ENCODE measurements at regions not wholly inside any gene's neighbourhood (a gene's known extent, or its start where the extent isn't known, plus 50 kb on each side); places are given as distances from the start of the nearest gene placed in this dataset.

GRCh38 chr15:62932436-62932835 lies 110.1 kb upstream of the TPM1 start:
- Histone ChIP-seq H3K27ac (ENCODE audit: low read depth, low read length) (no peak overlapping the region), H3K27me3 (ENCODE audit: control insufficient read depth, insufficient read depth, low read length) (no peaks in the 10 kb centered on the region), H3K9me3 (ENCODE audit: control insufficient read depth, insufficient read depth, low read length) (no peaks in the 10 kb centered on the region; the same call in 1 of the 2 replicates), H3K4me3 (ENCODE audit: low read depth, low read length) (no peak overlapping the region)
- ChIA-PET CTCF (no interaction called here), POLR2A (interaction anchor here (0.8 to 1.1 kb wide), 3 partner anchors 9 to 112 kb away, joined by 3 to 5 read pairs (median 5); no protein-coding TSS in a partner anchor)
- no peak for TF ChIP-seq CTCF (IDR thresholded peaks at IDR 0.05; ENCODE audit: low read depth, low read length)
- DNase-seq (ENCODE audit: low read depth, low spot score), result peak; percentile 72

GRCh38 chr15:62933386-62933785 lies 109.2 kb upstream of the TPM1 start:
- CTCF ChIA-PET, result no interaction called here
- TF ChIP-seq CTCF (IDR thresholded peaks at IDR 0.05; ENCODE audit: low read depth, low read length), result no peak
- POLR2A ChIA-PET, result interaction anchor here (0.7 to 0.9 kb wide), 3 partner anchors 31 to 109 kb away, joined by 3 to 5 read pairs (median 4); partner anchors contain the start of gene TPM1
- H3K27me3 ChIP-seq (ENCODE audit: control insufficient read depth, insufficient read depth, low read length), result no peaks in the 10 kb centered on the region
- DNase-seq (ENCODE audit: low read depth, low spot score), result no peak
- no peaks in the 10 kb centered on the region; the same call in 1 of the 2 replicates for H3K9me3 ChIP-seq (ENCODE audit: control insufficient read depth, insufficient read depth, low read length)
- no peak overlapping the region for H3K4me3 ChIP-seq (ENCODE audit: low read depth, low read length)
- H3K27ac ChIP-seq (ENCODE audit: low read depth, low read length), result no peak overlapping the region

GRCh38 chr15:62934236-62934971 lies 108.1 kb upstream of the TPM1 start:
- POLR2A ChIA-PET, result no interaction called here
- DNase-seq (ENCODE audit: low read depth, low spot score), result no peak
- Histone ChIP-seq H3K4me3 (ENCODE audit: low read depth, low read length) (no peak overlapping the region), H3K9me3 (ENCODE audit: control insufficient read depth, insufficient read depth, low read length) (no peaks in the 10 kb centered on the region; the same call in 1 of the 2 replicates), H3K27me3 (ENCODE audit: control insufficient read depth, insufficient read depth, low read length) (no peaks in the 10 kb centered on the region), H3K27ac (ENCODE audit: low read depth, low read length) (no peak overlapping the region)
- TF ChIP-seq CTCF (IDR thresholded peaks at IDR 0.05; ENCODE audit: low read depth, low read length), result no peak
- CTCF ChIA-PET, result no interaction called here

GRCh38 chr15:62935300-62936081 lies 107.1 kb upstream of the TPM1 start:
- H3K27me3 ChIP-seq (ENCODE audit: control insufficient read depth, insufficient read depth, low read length), result no peaks in the 10 kb centered on the region
- no peak overlapping the region for H3K4me3 ChIP-seq (ENCODE audit: low read depth, low read length)
- ChIA-PET CTCF (no interaction called here), POLR2A (no interaction called here)
- no peaks in the 10 kb centered on the region; the same call in 1 of the 2 replicates for H3K9me3 ChIP-seq (ENCODE audit: control insufficient read depth, insufficient read depth, low read length)
- DNase-seq (ENCODE audit: low read depth, low spot score), result no peak
- no peak overlapping the region for H3K27ac ChIP-seq (ENCODE audit: low read depth, low read length)
- no peak for TF ChIP-seq CTCF (IDR thresholded peaks at IDR 0.05; ENCODE audit: low read depth, low read length)

DNA sequence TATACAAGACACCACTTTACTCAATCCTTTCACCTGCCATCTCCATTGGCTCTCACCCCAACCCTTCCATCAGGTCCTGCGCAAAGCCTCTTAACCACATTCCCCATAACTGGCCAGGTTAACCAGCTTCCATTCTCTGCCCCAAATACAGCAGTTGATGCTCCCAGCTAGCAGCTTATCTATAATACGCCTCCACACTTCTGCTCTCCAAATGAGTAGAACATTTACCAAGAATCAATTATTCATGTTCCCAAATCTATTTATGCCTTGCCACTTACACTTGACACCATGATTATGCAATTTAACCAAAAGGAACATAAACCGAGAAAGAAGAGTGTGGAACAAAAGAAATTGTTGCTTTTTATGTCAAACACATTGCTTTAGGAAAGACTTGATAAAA lies 103.7 kb upstream of the TPM1 start:
- CTCF ChIA-PET, result no interaction called here
- H3K27ac ChIP-seq (ENCODE audit: low read depth, low read length), result no peak overlapping the region
- TF ChIP-seq CTCF (IDR thresholded peaks at IDR 0.05; ENCODE audit: low read depth, low read length), result no peak
- no peak overlapping the region for H3K4me3 ChIP-seq (ENCODE audit: low read depth, low read length)
- H3K9me3 ChIP-seq (ENCODE audit: control insufficient read depth, insufficient read depth, low read length), result no peaks in the 10 kb centered on the region; the same call in 1 of the 2 replicates
- DNase-seq (ENCODE audit: low read depth, low spot score), result no peak
- H3K27me3 ChIP-seq (ENCODE audit: control insufficient read depth, insufficient read depth, low read length), result no peaks in the 10 kb centered on the region
- POLR2A ChIA-PET, result no interaction called here

Data from AG04450 (cell line).